ENCODE measurements at regions not wholly inside any gene's neighbourhood (a gene's known extent, or its start where the extent isn't known, plus 50 kb on each side); places are given as distances from the start of the nearest gene placed in this dataset.

DNA sequence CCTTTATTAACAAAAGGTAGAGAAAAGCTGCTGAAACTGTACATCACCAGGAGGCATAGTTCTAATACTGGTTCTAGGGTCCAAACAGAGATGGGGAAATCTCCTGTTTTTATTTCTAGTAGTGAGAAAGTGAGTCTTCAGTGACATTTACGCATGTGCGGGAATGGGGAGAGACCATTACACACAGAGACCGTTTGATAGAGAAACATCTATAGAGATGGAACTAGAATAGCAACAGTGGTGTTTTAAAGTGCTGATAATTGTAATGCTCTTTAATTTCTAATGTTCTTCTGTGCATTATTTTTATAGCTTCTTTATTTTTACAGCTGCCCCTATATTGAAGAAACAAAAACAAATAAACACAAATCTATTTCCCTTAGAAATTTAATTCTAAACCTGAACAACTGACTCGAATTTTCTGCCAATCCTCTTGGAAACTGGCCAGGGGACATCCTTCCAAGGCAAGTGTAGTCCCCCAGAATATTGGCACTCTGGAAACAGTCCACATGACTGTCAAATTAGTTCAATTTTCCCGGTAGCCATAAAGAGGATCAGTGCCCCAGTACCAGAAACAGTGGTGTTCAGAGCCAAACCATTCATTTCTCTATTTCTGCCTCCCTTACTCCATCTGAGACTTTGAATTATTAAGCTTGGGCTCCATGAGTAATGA lies 260.9 kb downstream of the ICOS start:
- Histone ChIP-seq H3K9me3 (ENCODE audit: low read length) (no peaks in the 10 kb centered on the region), H3K27ac (ENCODE audit: low read depth, low read length) (no peak overlapping the region), H3K4me1 (ENCODE audit: insufficient read depth, low read length) (no peaks in the 10 kb centered on the region), H3K9ac (ENCODE audit: low read length) (no peak overlapping the region), H3K4me3 (ENCODE audit: low read depth in 1 of 2, low read length in 2 of 2) (no peak overlapping the region), H3K36me3 (ENCODE audit: insufficient read depth, low read length) (no peaks in the 10 kb centered on the region), H3K27me3 (ENCODE audit: control insufficient read depth in 1 of 2, insufficient read depth in 2 of 2, low read length in 2 of 2) (no peaks in the 10 kb centered on the region)

DNA sequence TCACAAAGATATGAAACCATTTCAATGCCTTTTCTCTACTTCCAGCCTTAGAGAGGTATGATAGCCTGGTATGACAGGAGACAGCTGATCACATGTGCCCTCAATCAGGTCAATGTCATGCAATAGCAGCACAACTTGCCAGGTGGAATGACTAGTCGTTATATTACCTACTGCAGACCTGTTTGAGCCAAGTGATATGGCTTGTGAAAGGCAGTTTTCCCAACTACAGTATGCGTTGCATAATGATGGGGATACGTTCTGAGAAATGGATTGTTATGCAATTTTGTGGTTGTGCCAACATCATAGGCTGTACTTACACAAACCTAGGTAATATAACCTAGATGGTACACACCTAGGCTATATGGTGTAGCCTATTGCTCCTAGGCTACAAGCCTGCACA lies 262.8 kb downstream of the ICOS start:
- no peak overlapping the region for H3K27ac ChIP-seq (ENCODE audit: low read depth, low read length)

DNA sequence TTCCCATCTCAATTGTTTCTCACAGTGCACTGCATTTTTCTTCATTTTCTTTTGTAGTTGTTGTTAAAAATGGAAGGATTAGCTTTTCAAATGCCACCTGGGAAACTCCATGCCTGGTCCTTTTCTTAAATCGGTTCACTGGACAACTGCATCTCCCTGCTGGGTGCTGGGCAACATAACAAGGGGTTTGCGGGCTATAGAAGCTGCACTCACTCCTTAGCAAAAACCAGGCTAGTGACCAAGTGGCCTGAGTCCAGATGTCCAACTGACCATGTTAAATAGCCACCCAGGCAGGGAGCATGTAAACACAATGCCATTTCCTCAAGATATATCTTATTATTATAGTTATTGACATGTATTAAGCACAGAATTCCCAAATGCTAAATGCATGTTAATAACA lies 264.9 kb downstream of the ICOS start:
- no peaks in the 10 kb centered on the region for H3K4me1 ChIP-seq (ENCODE audit: insufficient read depth, low read length)
- H3K27ac ChIP-seq (ENCODE audit: low read depth, low read length) = no peak overlapping the region
- no peaks in the 10 kb centered on the region for H3K27me3 ChIP-seq (ENCODE audit: control insufficient read depth in 1 of 2, insufficient read depth in 2 of 2, low read length in 2 of 2)
- no peak overlapping the region for H3K4me3 ChIP-seq (ENCODE audit: low read depth in 1 of 2, low read length in 2 of 2)
- no peak overlapping the region for H3K9ac ChIP-seq (ENCODE audit: low read length)
- H3K36me3 ChIP-seq (ENCODE audit: insufficient read depth, low read length) = no peaks in the 10 kb centered on the region
- H3K9me3 ChIP-seq (ENCODE audit: low read length) = no peaks in the 10 kb centered on the region

More for the DNA sequence above, 262.8 kb downstream of the ICOS start:
- Histone ChIP-seq H3K36me3 (ENCODE audit: insufficient read depth, low read length) (no peaks in the 10 kb centered on the region), H3K4me3 (ENCODE audit: low read depth in 1 of 2, low read length in 2 of 2) (no peak overlapping the region), H3K9me3 (ENCODE audit: low read length) (no peaks in the 10 kb centered on the region), H3K9ac (ENCODE audit: low read length) (no peak overlapping the region), H3K27me3 (ENCODE audit: control insufficient read depth in 1 of 2, insufficient read depth in 2 of 2, low read length in 2 of 2) (no peaks in the 10 kb centered on the region), H3K4me1 (ENCODE audit: insufficient read depth, low read length) (no peaks in the 10 kb centered on the region)

DNA sequence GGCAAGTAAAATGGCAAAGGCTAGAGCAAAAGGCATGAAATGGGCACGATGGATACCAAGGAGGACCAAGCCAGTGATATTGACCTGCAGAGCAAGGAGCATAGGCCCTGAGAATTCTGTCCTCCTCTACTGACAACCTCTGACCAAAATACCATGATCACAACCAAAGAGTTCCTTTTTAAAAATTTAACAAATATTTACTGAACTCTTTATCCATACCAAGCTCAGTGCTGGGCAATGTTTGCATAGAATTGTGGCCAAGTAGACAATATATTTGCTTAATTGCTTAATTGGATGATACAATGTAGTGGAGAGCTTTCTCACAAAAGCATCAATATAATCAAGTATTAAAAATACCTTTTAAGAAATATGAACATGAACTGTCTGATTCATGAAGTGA lies 265.7 kb downstream of the ICOS start:
- no peaks in the 10 kb centered on the region for H3K36me3 ChIP-seq (ENCODE audit: insufficient read depth, low read length)
- no peak overlapping the region for H3K9ac ChIP-seq (ENCODE audit: low read length)
- no peak overlapping the region for H3K4me3 ChIP-seq (ENCODE audit: low read depth in 1 of 2, low read length in 2 of 2)
- H3K27me3 ChIP-seq (ENCODE audit: control insufficient read depth in 1 of 2, insufficient read depth in 2 of 2, low read length in 2 of 2) = no peaks in the 10 kb centered on the region
- H3K9me3 ChIP-seq (ENCODE audit: low read length) = no peaks in the 10 kb centered on the region
- no peak overlapping the region for H3K27ac ChIP-seq (ENCODE audit: low read depth, low read length)
- no peaks in the 10 kb centered on the region for H3K4me1 ChIP-seq (ENCODE audit: insufficient read depth, low read length)

DNA sequence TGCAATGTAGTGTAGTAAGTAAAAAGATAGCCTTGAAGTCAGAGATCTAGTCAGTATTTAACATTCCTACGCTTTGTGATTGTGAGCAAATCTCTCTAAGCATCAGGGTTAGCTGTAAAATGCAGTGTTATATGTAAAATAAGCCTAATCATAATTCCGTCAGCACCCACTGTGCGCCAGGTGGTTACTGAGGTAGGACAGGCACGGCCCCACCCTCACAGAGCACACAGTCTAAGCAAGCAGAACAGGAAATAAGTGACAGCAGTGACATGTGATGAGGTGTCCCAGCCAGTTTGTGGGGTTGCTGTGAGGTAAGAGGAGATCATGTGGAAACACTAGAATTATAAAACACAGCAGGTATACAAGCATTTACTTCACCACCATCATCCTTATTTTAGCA lies 267.1 kb downstream of the ICOS start:
- Histone ChIP-seq H3K27ac (ENCODE audit: low read depth, low read length) (no peak overlapping the region), H3K9ac (ENCODE audit: low read length) (no peak overlapping the region)

DNA sequence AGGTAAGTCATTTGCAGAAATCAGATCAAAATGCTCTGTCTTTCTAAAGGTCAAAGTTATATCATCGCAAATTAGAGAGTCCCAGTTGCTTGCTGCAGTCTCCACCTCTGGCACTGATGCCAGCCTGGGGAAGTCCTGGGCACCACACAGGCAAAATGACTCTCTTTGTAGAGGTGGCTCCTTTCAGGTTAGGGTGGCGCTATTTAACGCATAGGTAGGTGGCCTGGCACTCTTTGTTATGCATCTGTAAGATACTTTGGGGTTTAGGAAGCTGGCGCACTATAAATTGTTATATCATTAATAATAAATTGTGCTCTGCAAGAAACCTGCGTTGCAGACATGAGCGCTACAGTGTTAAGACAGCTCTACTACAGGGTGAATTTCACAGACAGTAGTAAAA lies 268.5 kb downstream of the ICOS start:
- Histone ChIP-seq H3K4me1 (ENCODE audit: insufficient read depth, low read length) (no peaks in the 10 kb centered on the region), H3K9ac (ENCODE audit: low read length) (no peak overlapping the region), H3K36me3 (ENCODE audit: insufficient read depth, low read length) (no peaks in the 10 kb centered on the region), H3K9me3 (ENCODE audit: low read length) (no peaks in the 10 kb centered on the region), H3K27ac (ENCODE audit: low read depth, low read length) (no peak overlapping the region), H3K4me3 (ENCODE audit: low read depth in 1 of 2, low read length in 2 of 2) (no peak overlapping the region), H3K27me3 (ENCODE audit: control insufficient read depth in 1 of 2, insufficient read depth in 2 of 2, low read length in 2 of 2) (no peaks in the 10 kb centered on the region)

More for the DNA sequence above, 267.1 kb downstream of the ICOS start:
- Histone ChIP-seq H3K9me3 (ENCODE audit: low read length) (no peaks in the 10 kb centered on the region), H3K27me3 (ENCODE audit: control insufficient read depth in 1 of 2, insufficient read depth in 2 of 2, low read length in 2 of 2) (no peaks in the 10 kb centered on the region), H3K36me3 (ENCODE audit: insufficient read depth, low read length) (no peaks in the 10 kb centered on the region), H3K4me3 (ENCODE audit: low read depth in 1 of 2, low read length in 2 of 2) (no peak overlapping the region), H3K4me1 (ENCODE audit: insufficient read depth, low read length) (no peaks in the 10 kb centered on the region)

DNA sequence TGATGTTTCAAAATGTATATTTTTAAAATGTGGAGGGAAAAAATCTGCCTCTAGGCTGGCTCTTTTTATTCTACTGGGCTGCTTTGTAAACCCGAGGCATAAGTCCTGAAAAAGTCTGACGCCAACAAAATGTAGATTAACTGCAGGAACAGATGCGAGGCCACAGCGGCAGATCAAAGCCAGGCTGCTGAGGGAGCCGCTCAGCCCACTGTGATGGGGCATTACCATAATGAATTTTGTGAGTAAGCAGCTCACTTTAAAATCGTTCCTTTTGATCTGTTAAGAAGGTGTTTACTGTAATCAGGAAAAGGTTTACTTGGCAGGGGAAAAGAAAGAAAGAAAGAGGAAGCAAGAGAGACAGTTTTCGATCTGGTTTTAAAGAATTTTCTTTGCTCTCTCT lies 269.0 kb downstream of the ICOS start:
- Histone ChIP-seq H3K36me3 (ENCODE audit: insufficient read depth, low read length) (no peaks in the 10 kb centered on the region), H3K9ac (ENCODE audit: low read length) (no peak overlapping the region), H3K9me3 (ENCODE audit: low read length) (no peaks in the 10 kb centered on the region), H3K27me3 (ENCODE audit: control insufficient read depth in 1 of 2, insufficient read depth in 2 of 2, low read length in 2 of 2) (no peaks in the 10 kb centered on the region), H3K4me3 (ENCODE audit: low read depth in 1 of 2, low read length in 2 of 2) (no peak overlapping the region), H3K4me1 (ENCODE audit: insufficient read depth, low read length) (no peaks in the 10 kb centered on the region), H3K27ac (ENCODE audit: low read depth, low read length) (no peak overlapping the region)

DNA sequence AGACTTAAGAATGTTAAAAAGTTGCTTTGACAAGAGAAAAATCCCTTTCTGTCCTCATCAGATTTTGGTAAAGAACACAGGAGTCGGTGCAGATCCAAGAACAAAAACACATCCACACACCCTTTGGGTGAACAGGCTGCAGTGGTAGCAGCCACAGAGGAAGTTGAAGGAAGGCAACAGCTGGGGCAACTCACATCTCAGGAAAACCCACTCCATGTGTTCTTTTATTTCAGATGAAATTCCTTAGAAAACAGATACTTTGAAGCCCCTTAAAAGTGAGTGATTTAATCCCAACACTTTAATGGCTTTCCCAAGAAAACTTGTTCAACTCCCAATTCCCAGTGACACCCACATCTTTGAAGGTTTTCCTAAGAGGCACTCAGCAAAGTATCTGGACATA lies 271.3 kb downstream of the ICOS start:
- Histone ChIP-seq H3K36me3 (ENCODE audit: insufficient read depth, low read length) (no peaks in the 10 kb centered on the region), H3K9me3 (ENCODE audit: low read length) (no peaks in the 10 kb centered on the region)

DNA sequence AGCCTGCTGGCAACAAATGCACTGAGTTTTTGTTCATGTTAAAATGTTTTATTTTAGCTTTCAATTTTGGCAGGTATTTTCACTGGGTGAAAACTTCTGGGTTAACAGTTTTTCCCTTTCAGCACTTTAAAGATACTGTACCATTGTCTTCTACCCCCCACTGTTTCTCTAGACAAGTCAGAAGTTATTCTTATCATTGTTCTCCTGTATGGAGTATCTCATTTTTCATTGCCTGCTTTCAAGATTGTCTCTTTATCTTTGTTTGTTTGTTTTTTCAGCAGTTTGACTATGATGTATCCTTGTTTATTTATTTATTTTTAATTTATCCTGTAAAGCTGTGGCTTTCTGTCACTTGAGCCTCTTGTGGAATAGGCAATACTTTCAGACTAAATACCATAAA lies 277.0 kb downstream of the ICOS start:
- Histone ChIP-seq H3K27ac (ENCODE audit: low read depth, low read length) (no peak overlapping the region), H3K27me3 (ENCODE audit: control insufficient read depth in 1 of 2, insufficient read depth in 2 of 2, low read length in 2 of 2) (no peaks in the 10 kb centered on the region), H3K4me1 (ENCODE audit: insufficient read depth, low read length) (no peaks in the 10 kb centered on the region), H3K36me3 (ENCODE audit: insufficient read depth, low read length) (no peaks in the 10 kb centered on the region), H3K9ac (ENCODE audit: low read length) (no peak overlapping the region), H3K4me3 (ENCODE audit: low read depth in 1 of 2, low read length in 2 of 2) (no peak overlapping the region), H3K9me3 (ENCODE audit: low read length) (no peaks in the 10 kb centered on the region)

More for the DNA sequence above, 271.3 kb downstream of the ICOS start:
- no peak overlapping the region for H3K4me3 ChIP-seq (ENCODE audit: low read depth in 1 of 2, low read length in 2 of 2)
- H3K4me1 ChIP-seq (ENCODE audit: insufficient read depth, low read length) = no peaks in the 10 kb centered on the region
- H3K9ac ChIP-seq (ENCODE audit: low read length) = no peak overlapping the region
- H3K27ac ChIP-seq (ENCODE audit: low read depth, low read length) = no peak overlapping the region
- no peaks in the 10 kb centered on the region for H3K27me3 ChIP-seq (ENCODE audit: control insufficient read depth in 1 of 2, insufficient read depth in 2 of 2, low read length in 2 of 2)

DNA sequence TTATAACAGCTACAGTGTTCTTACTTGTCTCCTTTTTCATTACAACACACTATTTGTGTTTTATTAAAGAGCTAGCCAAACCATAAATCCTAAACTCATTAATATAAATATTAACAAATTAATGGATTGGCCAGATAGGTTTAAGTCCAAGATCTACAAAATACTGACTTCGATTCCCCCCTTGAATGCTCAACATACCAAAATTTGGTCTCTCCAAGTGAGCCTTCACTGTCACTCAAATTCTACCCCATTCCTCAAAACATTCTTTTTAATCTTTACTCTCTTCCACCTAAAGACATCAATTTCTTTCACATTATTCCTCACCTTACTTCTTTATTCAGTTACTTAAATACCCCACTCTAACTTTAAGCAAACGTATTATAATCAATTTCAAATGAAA lies 281.5 kb downstream of the ICOS start:
- H3K27ac ChIP-seq (ENCODE audit: low read depth, low read length) = no peak overlapping the region
- H3K9ac ChIP-seq (ENCODE audit: low read length) = no peak overlapping the region
- H3K27me3 ChIP-seq (ENCODE audit: control insufficient read depth in 1 of 2, insufficient read depth in 2 of 2, low read length in 2 of 2) = no peaks in the 10 kb centered on the region
- no peaks in the 10 kb centered on the region for H3K4me1 ChIP-seq (ENCODE audit: insufficient read depth, low read length)
- no peak overlapping the region for H3K4me3 ChIP-seq (ENCODE audit: low read depth in 1 of 2, low read length in 2 of 2)
- no peaks in the 10 kb centered on the region for H3K9me3 ChIP-seq (ENCODE audit: low read length)
- H3K36me3 ChIP-seq (ENCODE audit: insufficient read depth, low read length) = no peaks in the 10 kb centered on the region

DNA sequence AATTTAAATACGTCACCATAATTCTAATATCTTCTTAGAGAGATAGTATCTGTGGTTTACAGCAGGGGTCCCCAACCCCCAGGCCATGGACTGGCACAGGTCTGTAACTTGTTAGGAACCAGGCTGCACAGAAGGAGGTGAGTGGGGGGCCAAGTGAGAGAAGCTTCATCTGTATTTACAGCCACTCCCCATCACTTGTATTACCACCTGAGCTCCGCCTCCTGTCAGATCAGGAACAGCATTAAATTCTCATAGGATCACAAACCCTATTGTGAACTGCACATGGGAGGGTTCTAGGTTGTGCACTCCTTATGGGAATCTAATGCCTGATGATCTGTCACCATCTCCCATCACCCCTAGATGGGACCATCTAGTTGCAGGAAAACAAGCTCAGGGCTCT lies 282.6 kb downstream of the ICOS start:
- Histone ChIP-seq H3K4me1 (ENCODE audit: insufficient read depth, low read length) (no peaks in the 10 kb centered on the region), H3K9me3 (ENCODE audit: low read length) (no peaks in the 10 kb centered on the region), H3K9ac (ENCODE audit: low read length) (no peak overlapping the region), H3K27ac (ENCODE audit: low read depth, low read length) (no peak overlapping the region), H3K27me3 (ENCODE audit: control insufficient read depth in 1 of 2, insufficient read depth in 2 of 2, low read length in 2 of 2) (no peaks in the 10 kb centered on the region), H3K36me3 (ENCODE audit: insufficient read depth, low read length) (no peaks in the 10 kb centered on the region), H3K4me3 (ENCODE audit: low read depth in 1 of 2, low read length in 2 of 2) (no peak overlapping the region)

DNA sequence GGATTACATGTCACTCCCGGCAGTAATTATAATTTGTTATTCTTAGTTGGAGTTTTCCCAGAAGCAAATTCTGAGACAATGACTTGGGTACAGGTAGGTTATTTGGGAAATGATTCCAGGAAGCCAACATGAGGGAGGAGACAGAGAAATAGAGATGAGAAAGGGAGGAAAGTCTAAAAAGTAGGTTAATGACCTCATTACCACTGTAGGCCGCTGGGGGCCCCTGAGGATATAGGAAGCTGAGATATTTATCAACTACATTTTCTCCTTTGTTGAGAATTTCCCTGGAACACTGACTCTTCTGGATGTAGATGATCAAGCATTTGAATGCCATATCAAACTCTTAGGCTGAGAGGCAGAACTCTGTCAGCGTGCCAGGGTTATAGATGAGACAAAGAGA lies 284.3 kb downstream of the ICOS start:
- no peaks in the 10 kb centered on the region for H3K36me3 ChIP-seq (ENCODE audit: insufficient read depth, low read length)
- no peak overlapping the region for H3K4me3 ChIP-seq (ENCODE audit: low read depth in 1 of 2, low read length in 2 of 2)
- H3K27ac ChIP-seq (ENCODE audit: low read depth, low read length) = no peak overlapping the region
- peaks cover under 1% of the 10 kb centered on the region for H3K4me1 ChIP-seq (ENCODE audit: insufficient read depth, low read length)
- no peaks in the 10 kb centered on the region for H3K27me3 ChIP-seq (ENCODE audit: control insufficient read depth in 1 of 2, insufficient read depth in 2 of 2, low read length in 2 of 2)
- no peaks in the 10 kb centered on the region for H3K9me3 ChIP-seq (ENCODE audit: low read length)
- no peak overlapping the region for H3K9ac ChIP-seq (ENCODE audit: low read length)
